Keratinocyte (primary cell): ENCODE measurements at regions not wholly inside any gene's neighbourhood (a gene's known extent, or its start where the extent isn't known, plus 50 kb on each side); places are given as distances from the start of the nearest gene placed in this dataset.

Experiments
- DNase-seq: peaks from one replicate; pipeline ENCODE4 v3.0.0-alpha.2; 2011; ENCODE audit warnings: low read depth, missing footprints, low spot score
- FAIRE-seq: peaks from 2 replicates; lab custom pipeline; 2011; peaks lifted over from hg19 to GRCh38; lab: Jason Lieb, UNC
- H2AFZ ChIP-seq: 2 replicates; pipeline ENCODE4 v1.6.0; 2012; ENCODE audit warnings: low read length, control low read depth, inconsistent platforms; ENCODE audit not compliant: control insufficient read depth
- H3K27ac ChIP-seq: 2 replicates; pipeline ENCODE4 v1.5.1; 2011; ENCODE audit warnings: low read length; ENCODE audit not compliant: control insufficient read depth, insufficient read depth
- H3K27me3 ChIP-seq: 3 replicates; pipeline ENCODE4 v1.6.0; 2011; ENCODE audit warnings: low read length; ENCODE audit not compliant: control insufficient read depth, insufficient read depth; ENCODE audit errors: extremely low read depth
- H3K36me3 ChIP-seq, 2 experiments: 2 replicates in 1 of 2; 3 replicates in 1 of 2; pipeline ENCODE4 v1.5.1; 2011; ENCODE audit warnings: low read length in 2 of 2, mild to moderate bottlenecking in 1 of 2; ENCODE audit not compliant: control insufficient read depth in 2 of 2, insufficient read depth in 2 of 2; ENCODE audit errors: extremely low read depth in 1 of 2
- H3K4me1 ChIP-seq: 3 replicates; pipeline ENCODE4 v1.5.1; 2011; ENCODE audit warnings: low read length; ENCODE audit not compliant: control insufficient read depth, insufficient read depth; ENCODE audit errors: extremely low read depth
- H3K4me2 ChIP-seq: 3 replicates; pipeline ENCODE4 v1.6.0; 2011; ENCODE audit warnings: low read depth, low read length; ENCODE audit not compliant: control insufficient read depth, insufficient read depth; ENCODE audit errors: extremely low read depth
- H3K4me3 ChIP-seq, 3 experiments: fragments of 200-600 bp in 1 of 3; sonication (generic) in 1 of 3; 2 replicates in 2 of 3; 3 replicates in 1 of 3; pipeline ENCODE4 v1.5.1; 2011 to 2016; ENCODE audit warnings: low read length in 3 of 3, mild to moderate bottlenecking in 3 of 3, control low read depth in 2 of 3, inconsistent platforms in 1 of 3, low read depth in 1 of 3, mixed read lengths in 1 of 3, mixed run types in 1 of 3, moderate library complexity in 1 of 3; ENCODE audit not compliant: control insufficient read depth in 2 of 3, insufficient read depth in 2 of 3; ENCODE audit errors: extremely low read depth in 1 of 3
- H3K79me2 ChIP-seq: 2 replicates; pipeline ENCODE4 v1.6.0; 2012; ENCODE audit warnings: low read length; ENCODE audit not compliant: control insufficient read depth, insufficient read depth
- H3K9ac ChIP-seq: 3 replicates; pipeline ENCODE4 v1.6.0; 2011; ENCODE audit warnings: low read length; ENCODE audit not compliant: control insufficient read depth, insufficient read depth; ENCODE audit errors: extremely low read depth
- H3K9me1 ChIP-seq: 3 replicates; pipeline ENCODE4 v1.6.0; 2011; ENCODE audit warnings: low read length; ENCODE audit not compliant: control insufficient read depth, insufficient read depth; ENCODE audit errors: extremely low read depth
- H3K9me3 ChIP-seq: 2 replicates; pipeline ENCODE4 v1.5.1; 2012; ENCODE audit warnings: low read depth, low read length; ENCODE audit not compliant: control insufficient read depth
- H4K20me1 ChIP-seq: 3 replicates; pipeline ENCODE4 v1.6.0; 2011; ENCODE audit warnings: low read length; ENCODE audit not compliant: control insufficient read depth, insufficient read depth; ENCODE audit errors: extremely low read depth
- CTCF ChIP-seq, 3 experiments: IDR thresholded peaks in 1 of 3; conservative IDR thresholded peaks in 1 of 3; optimal IDR thresholded peaks in 1 of 3; 2 replicates in 2 of 3; 3 replicates in 1 of 3; pipeline versions ENCODE3 to v1.5.1; 2011; ENCODE audit warnings: low read length in 3 of 3, mild to moderate bottlenecking in 3 of 3, moderate library complexity in 2 of 3, control low read depth in 1 of 3, inconsistent platforms in 1 of 3; ENCODE audit not compliant: insufficient read depth in 2 of 3; ENCODE audit errors: extremely low read depth in 1 of 3
- EZH2 ChIP-seq: IDR thresholded peaks from one replicate; pipeline ENCODE4 v1.6.1; 2012; ENCODE audit warnings: inconsistent platforms, mild to moderate bottlenecking, low read length, moderate library complexity
- dilution Hi-C: fragments of 300-500 bp; cut with MboI; formaldehyde crosslinking; loops from one replicate; pipeline ENCODE4 v1.7.0; 2020; ENCODE audit warnings: low sequenced_read_pairs; ENCODE audit not compliant: extremely low pct_ligation_motif_present

DNA sequence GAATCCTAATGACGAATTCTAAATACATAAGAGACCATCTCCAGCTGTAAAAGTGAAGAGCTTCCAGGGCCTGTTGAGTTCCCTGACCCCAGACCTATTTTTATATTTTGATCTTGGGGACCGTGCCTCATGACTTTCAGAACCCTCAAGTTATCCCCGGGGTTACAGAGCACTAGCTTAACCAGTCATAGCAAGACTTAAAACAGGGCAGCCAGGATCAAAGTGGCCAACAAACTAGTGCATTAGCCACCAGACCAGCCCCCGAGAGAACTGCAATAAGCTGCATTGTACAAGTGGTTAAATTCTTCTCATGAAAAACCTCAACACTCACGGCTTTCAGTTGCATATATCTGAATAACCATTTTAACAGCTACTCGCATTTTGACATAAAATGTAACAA, 183.0 kb downstream of the BARHL2 start:
- no peaks in the 10 kb centered on the region for H3K27me3 ChIP-seq
- H3K9me1 ChIP-seq, result no peaks in the 10 kb centered on the region
- H3K79me2 ChIP-seq, result no peaks in the 10 kb centered on the region
- H3K36me3 ChIP-seq, result no peaks in the 10 kb centered on the region
- no peak overlapping the region for H2AFZ ChIP-seq
- dilution Hi-C loops, result no loop called here
- no peaks in the 10 kb centered on the region for H3K4me1 ChIP-seq
- no peak overlapping the region for H3K27ac ChIP-seq
- no peak for DNase-seq
- H3K9me3 ChIP-seq, result no peaks in the 10 kb centered on the region
- H3K4me3 ChIP-seq, result no peak overlapping the region
- TF ChIP-seq EZH2, result no peak
- no peak for TF ChIP-seq CTCF (optimal IDR thresholded peaks at IDR 0.05 in 1 of 3, IDR thresholded peaks at IDR 0.05 in 1 of 3, conservative IDR thresholded peaks at IDR 0.05 in 1 of 3; ENCODE audit: extremely low read depth in 1 of 3, insufficient read depth in 2 of 3, low read length in 3 of 3)
- no peaks in the 10 kb centered on the region for H4K20me1 ChIP-seq
- no peak for FAIRE-seq
- no peak overlapping the region for H3K4me2 ChIP-seq
- no peak overlapping the region for H3K9ac ChIP-seq

DNA sequence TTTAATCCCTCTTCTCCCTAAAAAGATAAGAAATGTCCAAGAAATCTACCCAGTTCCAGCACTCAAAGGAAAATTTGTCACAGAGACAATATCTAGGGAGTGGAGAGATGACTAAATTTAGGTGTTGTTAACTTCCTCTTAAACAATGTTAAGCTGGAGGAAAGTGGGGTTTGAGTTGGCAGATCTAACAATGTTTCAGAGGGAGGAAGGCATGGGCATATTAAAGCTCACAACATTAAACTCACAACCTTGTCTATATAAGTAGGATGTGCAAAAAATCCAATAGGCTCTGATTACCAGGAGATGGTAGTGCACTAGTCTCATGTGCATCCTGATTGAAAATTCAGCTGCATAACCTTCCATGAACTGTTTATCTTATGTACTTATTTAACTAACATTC, 190.1 kb downstream of the BARHL2 start:
- Histone ChIP-seq H3K4me1 (no peaks in the 10 kb centered on the region), H3K9me3 (no peaks in the 10 kb centered on the region), H2AFZ (no peak overlapping the region)

More for the DNA sequence above, 190.1 kb downstream of the BARHL2 start:
- FAIRE-seq, result no peak
- no peaks in the 10 kb centered on the region for H3K9me1 ChIP-seq
- TF ChIP-seq EZH2 (no peak), CTCF (optimal IDR thresholded peaks at IDR 0.05 in 1 of 3, IDR thresholded peaks at IDR 0.05 in 1 of 3, conservative IDR thresholded peaks at IDR 0.05 in 1 of 3; ENCODE audit: extremely low read depth in 1 of 3, insufficient read depth in 2 of 3, low read length in 3 of 3) (no peak)
- dilution Hi-C loops, result no loop called here
- no peaks in the 10 kb centered on the region for H3K27me3 ChIP-seq
- DNase-seq, result no peak
- H3K4me3 ChIP-seq, result no peak overlapping the region
- no peaks in the 10 kb centered on the region for H3K79me2 ChIP-seq
- no peaks in the 10 kb centered on the region for H3K36me3 ChIP-seq
- no peaks in the 10 kb centered on the region for H4K20me1 ChIP-seq
- H3K4me2 ChIP-seq, result no peak overlapping the region
- H3K9ac ChIP-seq, result no peak overlapping the region
- no peak overlapping the region for H3K27ac ChIP-seq
